HG02840 (cell line): ENCODE measurements at regions not wholly inside any gene's neighbourhood (a gene's known extent, or its start where the extent isn't known, plus 50 kb on each side); places are given as distances from the start of the nearest gene placed in this dataset.

Experiments
- ATAC-seq: cut with Tn5 transposase; IDR thresholded peaks from one replicate; pipeline ENCODE4 v1.9.1; 2021; ENCODE audit warnings: mild to moderate bottlenecking, moderate library complexity, moderate number of reproducible peaks; ENCODE audit not compliant: unreplicated experiment, low FRiP score

DNA sequence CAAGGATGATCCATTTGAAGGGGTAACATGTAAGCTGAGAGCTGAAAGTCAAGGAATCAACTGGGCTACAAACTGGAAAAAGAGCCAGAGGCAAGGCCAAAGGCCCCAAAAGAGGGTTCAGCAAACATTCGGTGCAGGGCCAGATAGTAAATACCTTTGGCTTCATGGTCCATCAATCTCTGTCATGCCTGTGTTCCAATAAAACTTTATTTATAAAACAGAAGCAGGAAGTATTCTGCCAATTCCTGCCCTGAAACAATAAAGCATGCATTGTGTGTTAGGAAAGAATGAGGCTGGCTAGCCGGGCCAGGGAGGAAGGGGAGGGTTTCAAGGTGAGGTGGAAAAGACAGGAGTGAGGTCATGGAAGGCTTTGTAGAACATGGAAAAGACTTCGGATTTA lies 107.1 kb downstream of the LBH start:
- ATAC-seq = no peak

GRCh38 chr2:30339071-30339470 lies 107.7 kb downstream of the LBH start:
- ATAC-seq = no peak

GRCh38 chr2:30341500-30342267 lies 105.4 kb upstream of the LCLAT1 start:
- no peak for ATAC-seq

DNA sequence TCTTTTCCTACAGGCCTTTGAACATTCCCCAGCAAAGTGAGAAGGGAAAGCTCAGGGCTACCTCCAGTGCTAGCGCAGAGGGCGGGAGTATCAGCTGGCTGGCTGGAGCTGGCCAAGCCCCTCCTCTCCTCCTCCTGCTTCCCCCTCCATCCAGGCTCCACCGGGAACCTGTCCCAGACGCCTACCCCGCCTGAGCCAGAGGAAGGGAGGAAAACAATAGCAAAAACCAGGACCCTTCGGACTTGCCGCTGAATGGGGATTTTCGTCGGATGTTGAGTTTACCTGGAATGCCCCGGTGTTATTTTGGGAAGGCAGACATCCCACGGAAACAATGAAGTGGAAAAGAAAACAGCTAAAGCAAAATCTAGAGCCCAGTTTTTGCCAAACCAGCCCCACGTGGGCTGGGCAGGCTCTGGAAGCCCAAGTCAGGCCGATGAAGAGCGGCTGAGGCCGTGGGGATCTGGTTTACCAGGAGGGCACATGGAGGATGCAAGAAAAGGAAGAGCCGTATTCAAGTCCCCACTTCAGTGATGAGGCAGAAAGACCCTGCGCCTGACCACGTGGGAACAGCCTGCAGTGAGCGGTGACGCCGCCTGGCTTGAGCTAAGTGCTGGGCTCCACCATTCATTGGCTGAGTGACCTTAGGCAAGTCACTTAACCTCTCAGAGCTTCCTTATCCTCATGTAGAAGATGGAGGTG lies 100.4 kb upstream of the LCLAT1 start:
- ATAC-seq = no peak

DNA sequence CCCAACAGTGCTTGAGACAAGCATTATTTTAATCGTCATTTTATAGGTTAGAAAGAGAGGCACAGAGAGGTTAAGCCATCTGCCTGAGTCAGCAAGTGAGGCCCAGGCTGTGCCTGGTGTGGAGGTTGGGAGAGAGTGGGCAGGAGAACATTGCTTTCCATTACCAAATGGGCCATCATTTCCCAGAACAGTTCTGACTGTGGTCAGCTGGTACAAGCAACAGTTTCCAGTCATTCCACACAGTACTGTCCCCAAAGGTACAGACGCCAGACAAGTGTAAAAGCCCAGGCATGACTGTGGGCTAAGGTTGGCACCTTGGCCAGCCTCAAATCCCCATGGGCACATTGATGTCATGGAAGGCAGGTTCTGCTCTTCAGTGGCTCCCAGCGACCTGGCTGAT lies 98.2 kb upstream of the LCLAT1 start:
- no peak for ATAC-seq

DNA sequence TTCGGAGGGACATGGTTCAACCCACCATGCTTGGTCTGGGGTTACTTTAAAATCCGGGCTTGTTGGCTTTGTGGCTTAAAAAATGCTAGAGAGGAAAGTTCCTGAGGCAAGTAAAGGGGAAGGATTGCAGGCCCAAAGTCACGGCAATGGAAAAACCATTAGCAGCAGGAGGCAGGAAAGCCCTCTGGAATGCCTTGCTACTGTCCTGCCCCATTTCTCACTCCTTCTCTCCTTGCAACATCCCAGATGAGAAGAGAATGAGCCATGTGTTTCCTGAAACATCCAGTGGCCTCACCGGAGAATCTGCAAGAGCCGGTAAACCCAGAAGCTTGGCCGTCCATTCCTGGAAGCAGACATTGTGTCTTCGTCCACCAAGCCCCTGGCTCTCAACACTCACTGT lies 97.4 kb upstream of the LCLAT1 start:
- no peak for ATAC-seq

DNA sequence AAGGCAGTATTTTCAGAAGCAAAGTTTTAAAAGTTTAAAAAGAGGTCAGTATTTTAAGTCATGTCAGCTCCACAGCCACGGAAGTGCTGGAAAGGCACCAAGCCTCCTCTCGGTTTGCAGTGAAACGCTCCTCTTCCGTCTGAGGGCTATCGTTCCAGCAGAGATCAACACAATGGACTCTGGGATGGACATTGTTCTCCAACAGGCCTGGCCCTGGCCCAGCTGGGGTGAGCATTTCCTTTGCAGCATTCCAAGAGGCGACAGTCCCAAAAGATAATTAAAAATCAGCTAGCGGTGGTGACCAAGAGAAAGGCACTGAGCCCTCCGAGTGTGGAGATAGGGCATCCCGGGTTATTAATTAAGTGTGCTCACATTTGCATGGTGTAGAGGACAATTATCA lies 95.9 kb upstream of the LCLAT1 start:
- ATAC-seq = no peak

GRCh38 chr2:30351949-30352348 lies 95.1 kb upstream of the LCLAT1 start:
- ATAC-seq = no peak

DNA sequence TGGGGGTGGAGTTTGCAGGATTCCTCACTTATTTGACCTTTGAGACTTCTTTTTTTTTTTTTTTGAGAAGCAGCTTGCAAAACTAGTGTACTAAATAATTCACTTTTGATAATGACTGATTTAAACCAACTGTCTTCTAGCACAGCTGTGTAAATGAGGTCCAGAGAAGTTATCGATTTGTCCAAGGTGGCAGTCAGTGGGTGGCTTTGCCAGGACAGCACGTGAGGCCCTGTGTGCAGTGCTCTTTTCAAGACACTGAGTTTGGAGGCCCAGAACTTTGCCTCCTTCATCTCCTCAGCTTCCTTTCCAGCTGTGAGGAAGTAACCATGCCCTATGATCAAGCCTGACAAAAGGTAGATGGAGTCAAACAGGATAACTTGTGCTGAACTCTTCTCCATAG lies 92.9 kb upstream of the LCLAT1 start:
- no peak for ATAC-seq

GRCh38 chr2:30354621-30355020 lies 92.4 kb upstream of the LCLAT1 start:
- no peak for ATAC-seq

DNA sequence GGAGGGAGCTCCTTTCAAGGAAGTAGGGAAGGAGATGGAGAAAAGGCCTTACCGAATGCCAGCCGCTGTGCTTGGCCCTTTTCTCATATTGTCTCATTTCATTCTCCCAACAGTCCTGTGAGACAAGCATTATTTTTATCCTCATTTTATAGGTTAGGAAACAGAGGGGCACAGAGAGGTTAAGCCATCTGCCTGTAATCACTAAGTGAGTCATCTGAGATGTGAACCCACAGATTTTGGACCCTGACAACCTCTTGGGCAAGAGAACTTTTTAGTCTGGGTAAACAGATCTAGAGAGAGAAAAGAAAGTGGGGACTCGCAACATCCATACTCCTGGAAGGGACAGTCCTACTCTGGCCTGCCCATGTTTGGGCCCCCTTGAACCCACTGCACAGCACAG lies 91.7 kb upstream of the LCLAT1 start:
- no peak for ATAC-seq

GRCh38 chr2:30356071-30356470 lies 91.0 kb upstream of the LCLAT1 start:
- no peak for ATAC-seq

GRCh38 chr2:30356776-30357175 lies 90.3 kb upstream of the LCLAT1 start:
- ATAC-seq = no peak

DNA sequence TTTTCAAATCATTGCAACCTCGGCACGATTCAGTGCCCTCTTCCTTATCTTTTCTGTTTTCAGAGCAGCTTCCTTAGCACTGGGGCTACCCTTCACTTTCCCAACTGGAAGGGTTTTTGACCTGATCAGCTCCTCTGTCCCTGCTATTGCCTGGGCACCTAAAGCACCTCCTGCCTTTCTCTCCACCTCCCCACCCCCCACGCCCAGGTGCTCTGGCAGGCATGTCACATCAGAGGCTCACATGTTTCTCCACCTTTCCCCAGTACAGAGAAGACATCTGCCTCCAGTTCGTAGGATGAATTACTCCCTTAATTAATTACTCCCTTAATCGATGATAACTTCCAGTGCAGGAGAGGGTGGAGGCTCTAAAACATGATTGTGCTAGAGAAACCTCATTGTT lies 88.7 kb upstream of the LCLAT1 start:
- no peak for ATAC-seq

GRCh38 chr2:30358842-30359241 lies 88.2 kb upstream of the LCLAT1 start:
- ATAC-seq = no peak

DNA sequence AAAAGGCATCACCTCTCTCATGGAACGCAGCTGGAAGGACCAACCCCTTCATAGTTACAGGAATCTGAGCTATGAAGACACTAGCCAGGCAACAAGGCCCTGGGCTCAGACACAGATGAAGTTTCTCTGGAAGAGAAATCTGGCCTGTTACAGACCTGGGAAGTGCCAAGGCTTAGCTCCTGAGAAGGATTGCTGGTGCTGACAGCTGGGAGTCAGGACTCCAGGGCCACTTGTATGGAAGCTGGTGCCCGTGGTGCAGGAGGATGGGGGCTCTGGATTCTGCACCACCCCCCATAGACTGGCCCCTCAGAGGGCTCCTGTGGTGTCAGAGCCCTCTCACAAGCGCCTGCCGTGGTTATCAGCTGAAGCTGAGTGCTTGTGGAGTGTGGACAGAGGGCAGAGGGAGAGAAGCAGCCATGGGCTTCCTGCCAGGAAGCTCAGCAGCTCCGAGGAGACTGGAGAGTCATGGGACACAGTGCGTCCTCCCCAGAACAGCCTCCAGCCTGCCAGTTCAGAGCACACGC lies 87.3 kb upstream of the LCLAT1 start:
- ATAC-seq = no peak

DNA sequence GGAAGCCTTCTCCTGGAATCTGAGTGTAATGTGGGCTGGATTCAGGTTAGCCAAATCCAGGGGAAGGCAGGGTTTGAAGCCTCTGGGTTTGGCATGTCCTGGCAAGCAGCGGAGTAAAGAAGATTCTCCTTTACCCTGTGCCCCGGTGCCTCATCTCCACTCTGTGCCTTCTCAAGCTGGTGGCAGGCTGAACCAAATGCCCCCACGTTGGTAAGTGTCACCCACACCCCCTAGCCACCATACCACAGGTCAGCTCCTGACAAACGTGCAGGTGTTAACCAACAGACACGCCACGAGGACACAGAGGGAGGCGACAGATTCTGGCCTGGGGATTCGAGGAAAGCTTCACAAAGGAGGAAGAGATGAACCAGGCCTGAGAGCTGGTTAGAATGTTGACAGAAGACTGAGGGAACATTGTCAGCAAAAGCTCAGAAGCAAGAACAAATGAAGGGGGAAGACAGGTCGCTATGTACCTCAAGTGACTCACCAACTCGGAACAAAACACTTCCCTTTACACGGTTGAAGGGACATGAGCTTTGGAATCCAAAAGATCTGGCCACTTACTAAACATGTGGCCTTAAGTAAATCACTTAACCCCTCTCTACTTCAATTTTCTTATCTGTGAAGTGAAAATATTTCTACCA lies 85.2 kb upstream of the LCLAT1 start:
- no peak for ATAC-seq

DNA sequence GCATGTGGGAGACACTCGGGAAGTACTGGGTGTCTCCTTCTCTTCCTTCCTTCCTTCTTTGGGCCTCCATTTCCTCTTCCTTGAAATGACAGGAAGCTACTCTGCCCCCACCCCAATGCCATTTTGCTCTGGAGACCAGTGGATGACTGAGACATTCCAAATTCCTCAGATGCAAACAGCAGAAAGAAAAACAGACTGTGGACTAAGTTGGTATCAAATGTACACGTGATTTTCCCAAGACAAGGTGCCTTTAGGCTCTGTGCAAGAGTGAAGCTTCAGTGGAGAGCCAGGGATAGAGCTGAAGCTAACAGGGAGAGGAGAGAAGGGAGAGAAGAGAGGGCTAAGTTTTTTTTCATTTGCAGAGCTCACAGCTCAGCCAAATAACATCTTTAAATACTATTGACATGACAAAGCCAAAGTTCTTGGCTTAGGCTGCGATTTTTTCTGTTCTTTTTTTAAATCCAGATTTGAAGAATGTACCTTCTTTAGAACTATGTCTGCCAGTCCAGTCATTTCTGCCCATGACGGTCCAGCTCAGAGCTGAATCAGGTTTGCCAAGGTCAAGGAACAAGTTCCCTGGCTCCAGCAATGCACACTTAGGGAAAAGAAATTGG lies 84.5 kb upstream of the LCLAT1 start:
- ATAC-seq = no peak

- ATAC-seq = no peak
These were observed 83.6 kb upstream of the LCLAT1 start for GRCh38 chr2:30363406-30363805.

DNA sequence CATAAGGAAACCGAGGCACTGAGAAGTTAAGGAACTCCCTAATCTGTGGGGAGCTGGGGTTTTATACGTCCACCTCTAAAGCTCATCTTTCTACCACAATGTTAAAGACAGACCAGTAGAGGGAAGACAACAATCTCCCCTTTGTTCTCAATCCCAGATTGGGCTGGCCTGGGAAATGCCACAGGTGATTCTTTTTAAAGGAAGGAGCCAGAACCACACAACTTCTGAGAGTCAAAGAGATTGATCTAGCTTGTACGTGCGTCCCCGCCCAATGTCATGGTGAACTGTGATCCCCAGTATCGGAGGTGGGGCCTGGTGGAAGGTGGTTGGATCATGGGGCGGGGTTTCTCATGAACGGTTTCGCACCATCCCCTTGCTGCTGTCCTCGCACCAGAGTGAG lies 81.8 kb upstream of the LCLAT1 start:
- ATAC-seq = no peak

GRCh38 chr2:30366199-30366691 lies 80.8 kb upstream of the LCLAT1 start:
- no peak for ATAC-seq
